ENCODE measurements at regions not wholly inside any gene's neighbourhood (a gene's known extent, or its start where the extent isn't known, plus 50 kb on each side); places are given as distances from the start of the nearest gene placed in this dataset.

- H3K4me3 ChIP-seq (ENCODE audit: low read depth in 1 of 2, low read length in 2 of 2), result no peak overlapping the region
- no peak overlapping the region for H3K27ac ChIP-seq (ENCODE audit: low read depth, low read length)
These were observed 242.2 kb upstream of the ECI2 start for GRCh38 chr6:4377603-4378002.

GRCh38 chr6:4374216-4374615, 238.8 kb upstream of the ECI2 start:
- no peak overlapping the region for H3K27ac ChIP-seq (ENCODE audit: low read depth, low read length)

More at GRCh38 chr6:4377603-4378002, 242.2 kb upstream of the ECI2 start:
- no peak overlapping the region for H3K9ac ChIP-seq (ENCODE audit: low read depth in 1 of 2, low read length in 2 of 2)
- H3K9me3 ChIP-seq (ENCODE audit: control insufficient read depth in 1 of 2, low read length in 2 of 2), result no peaks in the 10 kb centered on the region
- H3K36me3 ChIP-seq (ENCODE audit: control insufficient read depth in 1 of 2, insufficient read depth in 2 of 2, low read length in 2 of 2), result no peaks in the 10 kb centered on the region
- no peaks in the 10 kb centered on the region for H3K27me3 ChIP-seq (ENCODE audit: control insufficient read depth in 1 of 2, insufficient read depth in 2 of 2, low read length in 2 of 2)
- H3K4me1 ChIP-seq (ENCODE audit: control insufficient read depth in 1 of 2, insufficient read depth in 2 of 2, low read length in 2 of 2), result peaks cover 4% of the 10 kb centered on the region in 2 donors

GRCh38 chr6:4372866-4373265, 237.5 kb upstream of the ECI2 start:
- H3K36me3 ChIP-seq (ENCODE audit: control insufficient read depth in 1 of 2, insufficient read depth in 2 of 2, low read length in 2 of 2), result no peaks in the 10 kb centered on the region
- no peaks in the 10 kb centered on the region for H3K27me3 ChIP-seq (ENCODE audit: control insufficient read depth in 1 of 2, insufficient read depth in 2 of 2, low read length in 2 of 2)
- H3K9ac ChIP-seq (ENCODE audit: low read depth in 1 of 2, low read length in 2 of 2), result no peak overlapping the region
- H3K4me1 ChIP-seq (ENCODE audit: control insufficient read depth in 1 of 2, insufficient read depth in 2 of 2, low read length in 2 of 2), result peaks cover 7 to 10% of the 10 kb centered on the region in 2 donors
- no peak overlapping the region for H3K27ac ChIP-seq (ENCODE audit: low read depth, low read length)
- H3K9me3 ChIP-seq (ENCODE audit: control insufficient read depth in 1 of 2, low read length in 2 of 2), result no peaks in the 10 kb centered on the region
- no peak overlapping the region for H3K4me3 ChIP-seq (ENCODE audit: low read depth in 1 of 2, low read length in 2 of 2)

More at GRCh38 chr6:4374216-4374615, 238.8 kb upstream of the ECI2 start:
- Histone ChIP-seq H3K4me1 (ENCODE audit: control insufficient read depth in 1 of 2, insufficient read depth in 2 of 2, low read length in 2 of 2) (peaks cover 7 to 10% of the 10 kb centered on the region in 2 donors), H3K27me3 (ENCODE audit: control insufficient read depth in 1 of 2, insufficient read depth in 2 of 2, low read length in 2 of 2) (no peaks in the 10 kb centered on the region), H3K9me3 (ENCODE audit: control insufficient read depth in 1 of 2, low read length in 2 of 2) (no peaks in the 10 kb centered on the region), H3K36me3 (ENCODE audit: control insufficient read depth in 1 of 2, insufficient read depth in 2 of 2, low read length in 2 of 2) (no peaks in the 10 kb centered on the region), H3K9ac (ENCODE audit: low read depth in 1 of 2, low read length in 2 of 2) (no peak overlapping the region), H3K4me3 (ENCODE audit: low read depth in 1 of 2, low read length in 2 of 2) (no peak overlapping the region)

- Histone ChIP-seq H3K4me3 (ENCODE audit: low read depth in 1 of 2, low read length in 2 of 2) (no peak overlapping the region), H3K9me3 (ENCODE audit: control insufficient read depth in 1 of 2, low read length in 2 of 2) (no peaks in the 10 kb centered on the region), H3K27me3 (ENCODE audit: control insufficient read depth in 1 of 2, insufficient read depth in 2 of 2, low read length in 2 of 2) (no peaks in the 10 kb centered on the region), H3K36me3 (ENCODE audit: control insufficient read depth in 1 of 2, insufficient read depth in 2 of 2, low read length in 2 of 2) (no peaks in the 10 kb centered on the region), H3K27ac (ENCODE audit: low read depth, low read length) (no peak overlapping the region), H3K4me1 (ENCODE audit: control insufficient read depth in 1 of 2, insufficient read depth in 2 of 2, low read length in 2 of 2) (peaks cover 7 to 10% of the 10 kb centered on the region in 2 donors), H3K9ac (ENCODE audit: low read depth in 1 of 2, low read length in 2 of 2) (no peak overlapping the region)
These were observed 236.0 kb upstream of the ECI2 start for GRCh38 chr6:4371207-4371921.

- Histone ChIP-seq H3K36me3 (ENCODE audit: control insufficient read depth in 1 of 2, insufficient read depth in 2 of 2, low read length in 2 of 2) (no peaks in the 10 kb centered on the region), H3K4me3 (ENCODE audit: low read depth in 1 of 2, low read length in 2 of 2) (no peak overlapping the region), H3K4me1 (ENCODE audit: control insufficient read depth in 1 of 2, insufficient read depth in 2 of 2, low read length in 2 of 2) (peaks cover 7 to 10% of the 10 kb centered on the region in 2 donors), H3K9me3 (ENCODE audit: control insufficient read depth in 1 of 2, low read length in 2 of 2) (no peaks in the 10 kb centered on the region), H3K27me3 (ENCODE audit: control insufficient read depth in 1 of 2, insufficient read depth in 2 of 2, low read length in 2 of 2) (no peaks in the 10 kb centered on the region), H3K9ac (ENCODE audit: low read depth in 1 of 2, low read length in 2 of 2) (no peak overlapping the region), H3K27ac (ENCODE audit: low read depth, low read length) (no peak overlapping the region)
These were observed 234.7 kb upstream of the ECI2 start for GRCh38 chr6:4370066-4370465.

- H3K4me3 ChIP-seq (ENCODE audit: low read depth in 1 of 2, low read length in 2 of 2), result no peak overlapping the region
- no peaks in the 10 kb centered on the region for H3K27me3 ChIP-seq (ENCODE audit: control insufficient read depth in 1 of 2, insufficient read depth in 2 of 2, low read length in 2 of 2)
- no peak overlapping the region for H3K9ac ChIP-seq (ENCODE audit: low read depth in 1 of 2, low read length in 2 of 2)
- H3K9me3 ChIP-seq (ENCODE audit: control insufficient read depth in 1 of 2, low read length in 2 of 2), result no peaks in the 10 kb centered on the region
- H3K27ac ChIP-seq (ENCODE audit: low read depth, low read length), result no peak overlapping the region
- H3K4me1 ChIP-seq (ENCODE audit: control insufficient read depth in 1 of 2, insufficient read depth in 2 of 2, low read length in 2 of 2), result peaks cover 10 to 12% of the 10 kb centered on the region in 2 donors
- no peaks in the 10 kb centered on the region for H3K36me3 ChIP-seq (ENCODE audit: control insufficient read depth in 1 of 2, insufficient read depth in 2 of 2, low read length in 2 of 2)
These were observed 234.2 kb upstream of the ECI2 start for GRCh38 chr6:4369616-4370015.

- Histone ChIP-seq H3K27ac (ENCODE audit: low read depth, low read length) (no peak overlapping the region), H3K36me3 (ENCODE audit: control insufficient read depth in 1 of 2, insufficient read depth in 2 of 2, low read length in 2 of 2) (no peaks in the 10 kb centered on the region), H3K9me3 (ENCODE audit: control insufficient read depth in 1 of 2, low read length in 2 of 2) (no peaks in the 10 kb centered on the region), H3K27me3 (ENCODE audit: control insufficient read depth in 1 of 2, insufficient read depth in 2 of 2, low read length in 2 of 2) (no peaks in the 10 kb centered on the region), H3K4me1 (ENCODE audit: control insufficient read depth in 1 of 2, insufficient read depth in 2 of 2, low read length in 2 of 2) (peaks cover 10 to 12% of the 10 kb centered on the region in 2 donors), H3K9ac (ENCODE audit: low read depth in 1 of 2, low read length in 2 of 2) (no peak overlapping the region), H3K4me3 (ENCODE audit: low read depth in 1 of 2, low read length in 2 of 2) (no peak overlapping the region)
These were observed 233.3 kb upstream of the ECI2 start for GRCh38 chr6:4368649-4369048.

GRCh38 chr6:4367643-4368042, 232.3 kb upstream of the ECI2 start:
- H3K36me3 ChIP-seq (ENCODE audit: control insufficient read depth in 1 of 2, insufficient read depth in 2 of 2, low read length in 2 of 2), result no peaks in the 10 kb centered on the region
- no peak overlapping the region for H3K9ac ChIP-seq (ENCODE audit: low read depth in 1 of 2, low read length in 2 of 2)
- H3K4me1 ChIP-seq (ENCODE audit: control insufficient read depth in 1 of 2, insufficient read depth in 2 of 2, low read length in 2 of 2), result peaks cover 7 to 15% of the 10 kb centered on the region in 2 donors
- no peaks in the 10 kb centered on the region for H3K27me3 ChIP-seq (ENCODE audit: control insufficient read depth in 1 of 2, insufficient read depth in 2 of 2, low read length in 2 of 2)
- H3K27ac ChIP-seq (ENCODE audit: low read depth, low read length), result no peak overlapping the region
- no peak overlapping the region for H3K4me3 ChIP-seq (ENCODE audit: low read depth in 1 of 2, low read length in 2 of 2)
- H3K9me3 ChIP-seq (ENCODE audit: control insufficient read depth in 1 of 2, low read length in 2 of 2), result no peaks in the 10 kb centered on the region

- no peaks in the 10 kb centered on the region for H3K27me3 ChIP-seq (ENCODE audit: control insufficient read depth in 1 of 2, insufficient read depth in 2 of 2, low read length in 2 of 2)
- H3K9ac ChIP-seq (ENCODE audit: low read depth in 1 of 2, low read length in 2 of 2), result no peak overlapping the region
- no peak overlapping the region for H3K27ac ChIP-seq (ENCODE audit: low read depth, low read length)
- H3K36me3 ChIP-seq (ENCODE audit: control insufficient read depth in 1 of 2, insufficient read depth in 2 of 2, low read length in 2 of 2), result no peaks in the 10 kb centered on the region
- no peak overlapping the region for H3K4me3 ChIP-seq (ENCODE audit: low read depth in 1 of 2, low read length in 2 of 2)
- no peaks in the 10 kb centered on the region for H3K9me3 ChIP-seq (ENCODE audit: control insufficient read depth in 1 of 2, low read length in 2 of 2)
- H3K4me1 ChIP-seq (ENCODE audit: control insufficient read depth in 1 of 2, insufficient read depth in 2 of 2, low read length in 2 of 2), result peaks cover 0 to 12% of the 10 kb centered on the region in 2 donors
These were observed 231.4 kb upstream of the ECI2 start for GRCh38 chr6:4366635-4367395.

- no peaks in the 10 kb centered on the region for H3K27me3 ChIP-seq (ENCODE audit: control insufficient read depth in 1 of 2, insufficient read depth in 2 of 2, low read length in 2 of 2)
- no peaks in the 10 kb centered on the region for H3K36me3 ChIP-seq (ENCODE audit: control insufficient read depth in 1 of 2, insufficient read depth in 2 of 2, low read length in 2 of 2)
- peaks cover 0 to 12% of the 10 kb centered on the region in 2 donors for H3K4me1 ChIP-seq (ENCODE audit: control insufficient read depth in 1 of 2, insufficient read depth in 2 of 2, low read length in 2 of 2)
- H3K27ac ChIP-seq (ENCODE audit: low read depth, low read length), result no peak overlapping the region
- no peak overlapping the region for H3K4me3 ChIP-seq (ENCODE audit: low read depth in 1 of 2, low read length in 2 of 2)
- no peaks in the 10 kb centered on the region for H3K9me3 ChIP-seq (ENCODE audit: control insufficient read depth in 1 of 2, low read length in 2 of 2)
- no peak overlapping the region for H3K9ac ChIP-seq (ENCODE audit: low read depth in 1 of 2, low read length in 2 of 2)
These were observed 230.3 kb upstream of the ECI2 start for GRCh38 chr6:4365686-4366085.

Measured in duodenal mucosa (tissue), 2 donors.